ENCODE measurements at regions not wholly inside any gene's neighbourhood (a gene's known extent, or its start where the extent isn't known, plus 50 kb on each side); places are given as distances from the start of the nearest gene placed in this dataset.

GRCh38 chr9:17083258-17083657 lies 51.6 kb upstream of the CNTLN start:
- Histone ChIP-seq H3K9ac (ENCODE audit: low read length) (no peak overlapping the region), H3K27ac (ENCODE audit: low read depth, low read length) (no peak overlapping the region), H3K79me1 (ENCODE audit: low read length) (no peaks in the 10 kb centered on the region), H3K23ac (ENCODE audit: low read length) (no peak overlapping the region), H2BK120ac (ENCODE audit: low read depth, low read length) (no peak overlapping the region), H3K4me1 (ENCODE audit: control insufficient read depth, low read depth, low read length) (peaks cover 3% of the 10 kb centered on the region), H3K79me2 (ENCODE audit: control insufficient read depth, insufficient read depth, low read length) (no peaks in the 10 kb centered on the region), H4K5ac (ENCODE audit: low read length) (no peak overlapping the region), H2BK15ac (replicated peaks; ENCODE audit: low read depth) (no peak overlapping the region), H3K4me3 (ENCODE audit: low read length) (no peak overlapping the region), H3K56ac (ENCODE audit: low read length) (no peak overlapping the region), H3K27me3 (ENCODE audit: insufficient read depth, low read length, poor library complexity) (no peaks in the 10 kb centered on the region), H3K18ac (ENCODE audit: low read length) (no peak overlapping the region), H2AK5ac (ENCODE audit: low read length) (no peak overlapping the region), H3K4me2 (ENCODE audit: low read length) (no peak overlapping the region), H4K8ac (ENCODE audit: low read depth, low read length) (no peak overlapping the region), H3K4ac (ENCODE audit: low read depth, low read length) (no peak overlapping the region), H2BK5ac (ENCODE audit: low read length) (no peak overlapping the region), H3K36me3 (ENCODE audit: control insufficient read depth, insufficient read depth, low read length) (no peaks in the 10 kb centered on the region)
- WGBS (ENCODE audit: extremely low coverage, insufficient coverage, low lambda C conversion rate): no CpG with 5 or more reads among the region's 7 CpGs
- no peak for DNase-seq

- H3K4me1 ChIP-seq (ENCODE audit: control insufficient read depth, low read depth, low read length): peaks cover 7% of the 10 kb centered on the region
- H3K4me3 ChIP-seq (ENCODE audit: low read length): no peak overlapping the region
- no peaks in the 10 kb centered on the region for H3K79me1 ChIP-seq (ENCODE audit: low read length)
- H3K23ac ChIP-seq (ENCODE audit: low read length): no peak overlapping the region
- H2BK15ac ChIP-seq (replicated peaks; ENCODE audit: low read depth): no peak overlapping the region
- no peak overlapping the region for H4K5ac ChIP-seq (ENCODE audit: low read length)
- H3K4ac ChIP-seq (ENCODE audit: low read depth, low read length): no peak overlapping the region
- no peak overlapping the region for H3K9ac ChIP-seq (ENCODE audit: low read length)
- no peak overlapping the region for H2BK5ac ChIP-seq (ENCODE audit: low read length)
- no CpG with 5 or more reads among the region's 5 CpGs for WGBS (ENCODE audit: extremely low coverage, insufficient coverage, low lambda C conversion rate)
- no peaks in the 10 kb centered on the region for H3K36me3 ChIP-seq (ENCODE audit: control insufficient read depth, insufficient read depth, low read length)
- H2AK5ac ChIP-seq (ENCODE audit: low read length): no peak overlapping the region
- DNase-seq: peak; percentile 91
- no peaks in the 10 kb centered on the region for H3K79me2 ChIP-seq (ENCODE audit: control insufficient read depth, insufficient read depth, low read length)
- no peak overlapping the region for H4K8ac ChIP-seq (ENCODE audit: low read depth, low read length)
- no peak overlapping the region for H3K18ac ChIP-seq (ENCODE audit: low read length)
- no peak overlapping the region for H3K27ac ChIP-seq (ENCODE audit: low read depth, low read length)
- H3K27me3 ChIP-seq (ENCODE audit: insufficient read depth, low read length, poor library complexity): no peaks in the 10 kb centered on the region
- H2BK120ac ChIP-seq (ENCODE audit: low read depth, low read length): no peak overlapping the region
- no peak overlapping the region for H3K56ac ChIP-seq (ENCODE audit: low read length)
- H3K4me2 ChIP-seq (ENCODE audit: low read length): no peak overlapping the region
Measured at GRCh38 chr9:17082343-17083064, 52.3 kb upstream of the CNTLN start.

DNA sequence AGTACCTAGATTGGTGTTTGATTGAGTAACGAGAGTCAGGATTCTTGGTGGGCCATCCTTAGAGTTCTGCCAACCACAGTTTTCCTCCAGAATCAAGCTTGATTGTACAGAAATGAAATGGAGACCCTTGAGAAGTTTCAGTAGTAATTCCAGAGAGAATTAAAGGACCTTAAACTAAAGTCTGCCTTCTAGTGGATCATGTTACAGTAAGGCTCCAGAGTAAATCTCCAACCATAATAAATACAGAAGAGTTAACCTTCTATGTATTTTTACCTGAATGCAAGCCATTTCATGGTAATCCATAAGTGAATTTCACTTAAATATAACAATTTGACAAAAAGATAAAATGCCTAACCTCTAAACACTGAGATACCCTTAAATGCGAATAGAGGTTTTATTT lies 53.0 kb upstream of the CNTLN start:
- Histone ChIP-seq H3K23ac (ENCODE audit: low read length) (no peak overlapping the region), H4K8ac (ENCODE audit: low read depth, low read length) (no peak overlapping the region), H2BK15ac (replicated peaks; ENCODE audit: low read depth) (no peak overlapping the region), H3K9ac (ENCODE audit: low read length) (no peak overlapping the region), H2BK120ac (ENCODE audit: low read depth, low read length) (peak overlapping the region; percentile 47), H2BK5ac (ENCODE audit: low read length) (no peak overlapping the region), H2AK5ac (ENCODE audit: low read length) (no peak overlapping the region), H3K79me1 (ENCODE audit: low read length) (no peaks in the 10 kb centered on the region), H3K4ac (ENCODE audit: low read depth, low read length) (no peak overlapping the region), H3K4me3 (ENCODE audit: low read length) (no peak overlapping the region), H3K56ac (ENCODE audit: low read length) (peak overlapping the region; percentile 28), H3K18ac (ENCODE audit: low read length) (peak overlapping the region; percentile 60), H3K36me3 (ENCODE audit: control insufficient read depth, insufficient read depth, low read length) (no peaks in the 10 kb centered on the region), H3K4me2 (ENCODE audit: low read length) (no peak overlapping the region), H3K79me2 (ENCODE audit: control insufficient read depth, insufficient read depth, low read length) (no peaks in the 10 kb centered on the region), H3K27me3 (ENCODE audit: insufficient read depth, low read length, poor library complexity) (no peaks in the 10 kb centered on the region), H3K4me1 (ENCODE audit: control insufficient read depth, low read depth, low read length) (peaks cover 7% of the 10 kb centered on the region), H4K5ac (ENCODE audit: low read length) (no peak overlapping the region), H3K27ac (ENCODE audit: low read depth, low read length) (no peak overlapping the region)
- no peak for DNase-seq
- no CpG with 5 or more reads among the region's 2 CpGs for WGBS (ENCODE audit: extremely low coverage, insufficient coverage, low lambda C conversion rate)

DNA sequence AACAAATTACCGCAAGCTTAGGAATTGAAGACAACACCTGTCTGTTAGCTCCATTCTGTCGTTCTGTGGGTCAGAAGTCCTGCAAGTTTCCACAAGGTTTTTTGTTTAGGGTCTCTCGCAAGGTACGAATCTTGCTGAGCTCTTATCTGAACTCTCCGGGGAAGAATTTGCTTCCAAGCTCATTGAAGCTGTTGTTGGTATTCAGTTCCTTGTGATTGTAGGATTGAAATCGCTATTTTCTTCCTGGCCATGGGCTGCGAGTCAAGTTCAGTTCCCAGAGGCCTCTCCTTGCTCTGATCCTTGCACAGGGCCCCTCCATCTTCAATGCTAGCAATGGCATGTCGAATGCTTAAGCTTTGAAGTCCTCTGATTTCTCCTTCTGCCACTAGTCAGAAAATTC lies 53.5 kb upstream of the CNTLN start:
- no peak overlapping the region for H4K5ac ChIP-seq (ENCODE audit: low read length)
- no peak overlapping the region for H3K4me2 ChIP-seq (ENCODE audit: low read length)
- no peak overlapping the region for H3K27ac ChIP-seq (ENCODE audit: low read depth, low read length)
- H3K79me1 ChIP-seq (ENCODE audit: low read length): no peaks in the 10 kb centered on the region
- no peak overlapping the region for H2AK5ac ChIP-seq (ENCODE audit: low read length)
- no peak overlapping the region for H2BK5ac ChIP-seq (ENCODE audit: low read length)
- no peaks in the 10 kb centered on the region for H3K36me3 ChIP-seq (ENCODE audit: control insufficient read depth, insufficient read depth, low read length)
- H3K4ac ChIP-seq (ENCODE audit: low read depth, low read length): no peak overlapping the region
- no peak overlapping the region for H3K23ac ChIP-seq (ENCODE audit: low read length)
- H3K4me1 ChIP-seq (ENCODE audit: control insufficient read depth, low read depth, low read length): peaks cover 7% of the 10 kb centered on the region
- H2BK120ac ChIP-seq (ENCODE audit: low read depth, low read length): peak overlapping the region; percentile 47
- no peaks in the 10 kb centered on the region for H3K27me3 ChIP-seq (ENCODE audit: insufficient read depth, low read length, poor library complexity)
- H3K9ac ChIP-seq (ENCODE audit: low read length): no peak overlapping the region
- H4K8ac ChIP-seq (ENCODE audit: low read depth, low read length): no peak overlapping the region
- H3K18ac ChIP-seq (ENCODE audit: low read length): peak overlapping the region; percentile 60
- no peak overlapping the region for H3K4me3 ChIP-seq (ENCODE audit: low read length)
- WGBS (ENCODE audit: extremely low coverage, insufficient coverage, low lambda C conversion rate): no CpG with 5 or more reads among the region's 8 CpGs
- no peak overlapping the region for H2BK15ac ChIP-seq (replicated peaks; ENCODE audit: low read depth)
- no peaks in the 10 kb centered on the region for H3K79me2 ChIP-seq (ENCODE audit: control insufficient read depth, insufficient read depth, low read length)
- H3K56ac ChIP-seq (ENCODE audit: low read length): peak overlapping the region; percentile 28
- peak; percentile 82 for DNase-seq

DNA sequence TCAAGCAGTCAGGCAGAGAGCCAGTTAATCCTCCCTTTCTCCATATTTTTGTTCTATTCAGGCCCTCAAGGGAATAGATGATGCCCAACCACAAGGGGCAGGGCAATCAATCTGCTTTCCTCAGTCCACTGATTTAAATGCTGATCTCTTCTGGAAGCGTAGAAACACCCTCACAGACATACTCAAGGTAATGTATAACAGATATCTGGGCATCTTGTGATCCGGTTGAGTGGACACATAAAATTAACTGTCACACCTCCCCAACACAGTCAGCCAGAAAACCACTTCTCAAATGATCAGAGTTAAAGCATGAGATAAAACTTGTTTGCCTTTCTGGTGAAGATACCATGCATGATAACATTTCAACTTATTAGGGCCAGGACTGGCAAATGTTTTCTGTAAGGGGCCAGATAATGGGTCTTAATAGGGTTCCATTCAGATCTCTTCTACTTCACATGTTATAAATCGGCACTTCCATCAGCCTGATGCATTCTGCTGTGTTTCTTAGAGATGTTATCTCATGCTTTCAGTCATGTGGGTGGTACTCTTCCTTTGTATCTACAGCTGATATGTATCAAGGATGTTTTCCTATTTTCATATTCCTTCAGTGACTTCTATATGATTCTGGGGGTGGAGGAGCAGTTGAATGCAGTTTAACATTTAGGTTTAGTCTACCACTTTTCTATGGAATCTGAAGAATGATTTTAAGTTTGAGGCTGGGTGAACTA lies 58.9 kb upstream of the CNTLN start:
- Histone ChIP-seq H3K4me3 (ENCODE audit: low read length) (no peak overlapping the region), H3K23ac (ENCODE audit: low read length) (no peak overlapping the region), H3K9ac (ENCODE audit: low read length) (no peak overlapping the region), H3K4me2 (ENCODE audit: low read length) (no peak overlapping the region), H4K5ac (ENCODE audit: low read length) (no peak overlapping the region), H3K36me3 (ENCODE audit: control insufficient read depth, insufficient read depth, low read length) (no peaks in the 10 kb centered on the region), H3K79me1 (ENCODE audit: low read length) (no peaks in the 10 kb centered on the region), H3K27ac (ENCODE audit: low read depth, low read length) (no peak overlapping the region), H3K4me1 (ENCODE audit: control insufficient read depth, low read depth, low read length) (peaks cover 4% of the 10 kb centered on the region), H3K4ac (ENCODE audit: low read depth, low read length) (no peak overlapping the region), H3K18ac (ENCODE audit: low read length) (no peak overlapping the region), H3K56ac (ENCODE audit: low read length) (no peak overlapping the region), H2BK5ac (ENCODE audit: low read length) (no peak overlapping the region), H4K8ac (ENCODE audit: low read depth, low read length) (no peak overlapping the region), H2BK15ac (replicated peaks; ENCODE audit: low read depth) (no peak overlapping the region), H3K79me2 (ENCODE audit: control insufficient read depth, insufficient read depth, low read length) (no peaks in the 10 kb centered on the region), H2BK120ac (ENCODE audit: low read depth, low read length) (no peak overlapping the region), H3K27me3 (ENCODE audit: insufficient read depth, low read length, poor library complexity) (no peaks in the 10 kb centered on the region), H2AK5ac (ENCODE audit: low read length) (no peak overlapping the region)
- WGBS (ENCODE audit: extremely low coverage, insufficient coverage, low lambda C conversion rate): no CpG with 5 or more reads among the region's 3 CpGs
- peak; percentile 34 for DNase-seq
